Pancreas (tissue), 10 donors: ENCODE measurements at regions not wholly inside any gene's neighbourhood (a gene's known extent, or its start where the extent isn't known, plus 50 kb on each side); places are given as distances from the start of the nearest gene placed in this dataset.

ENCODE experiments used
- ATAC-seq, 4 donors: fragments of 200-7000 bp; cut with Tn5 transposase; one replicate each; pipeline versions ENCODE4 v1.8.0 to v1.9.1; 2020; ENCODE audit warnings: mild to moderate bottlenecking in 4 of 4, moderate library complexity in 4 of 4
- DNase-seq, 6 donors: peaks; one replicate each; pipeline ENCODE4 v3.0.0-alpha.2; 2020
- FAIRE-seq: peaks from 2 replicates; lab custom pipeline; 2012; peaks lifted over from hg19 to GRCh38; lab: Jason Lieb, UNC
- H3K27ac ChIP-seq, 4 donors: fragments of 200-600 bp; sonication (generic); 1 replicate in 3 of 4; 2 replicates in 1 of 4; pipeline versions ENCODE4 v1.5.0 to v1.8.0; 2020
- H3K27me3 ChIP-seq, 4 donors: fragments of 200-600 bp; one replicate each; pipeline ENCODE4 v1.8.0; 2021
- H3K36me3 ChIP-seq, 3 donors: fragments of 200-600 bp; sonication (generic) in 1 of 3; one replicate each; pipeline versions ENCODE4 v1.5.0 to v1.8.0; 2020 to 2021
- H3K4me1 ChIP-seq, 3 donors: fragments of 200-600 bp; one replicate each; pipeline ENCODE4 v1.8.0; 2021
- H3K4me3 ChIP-seq, 4 donors: fragments of 200-600 bp; sonication (generic) in 2 of 4; one replicate each; pipeline versions ENCODE4 v1.5.0 to v1.8.0; 2020 to 2021
- H3K9me3 ChIP-seq, 4 donors: fragments of 200-600 bp; one replicate each; pipeline ENCODE4 v1.8.0; 2021
- WGBS, 2 donors: extraction: QIAGEN DNeasy Blood & Tissue Kit; methylation state at CpG; one replicate each; pipeline ENCODE4 v1.1.7; 2013; 5-methylcytosine and 5-hydroxymethylcytosine counted together
- intact Hi-C, 3 donors: fragments of 100-400 bp; cut with DNase I; formaldehyde crosslinking; loops; one replicate each; pipeline versions ENCODE4 v1.11.1 to v1.14.2; 2022
- TF ChIP-seq, protein P1 (sequence below), 4 donors: fragments of 200-600 bp; sonication (generic) in 3 of 4; IDR thresholded peaks; one replicate each; pipeline versions ENCODE4 v1.5.0 to v1.8.0; 2021; ENCODE audit warnings: antibody characterized with exemption in 4 of 4
- donor health status: healthy with polysubstance abuse.
- donor health status: DM: no; HTN: no; CAD: no; lungs with moderate emphysema.
- donor health status: DM: no; HTN: no; CAD: no.
- donor health status: control.
- donor health status: control.
- donor health status: Bipolar disorder and iron deficiency.
- donor health status: DM: yes; HTN: yes; CAD: no.
- donor health status: DM: no; HTN: no; CAD: no.
- donor health status: DM: no; HTN: no; CAD: no.
- donor health status: DM: yes; HTN: yes; CAD: no.

DNA sequence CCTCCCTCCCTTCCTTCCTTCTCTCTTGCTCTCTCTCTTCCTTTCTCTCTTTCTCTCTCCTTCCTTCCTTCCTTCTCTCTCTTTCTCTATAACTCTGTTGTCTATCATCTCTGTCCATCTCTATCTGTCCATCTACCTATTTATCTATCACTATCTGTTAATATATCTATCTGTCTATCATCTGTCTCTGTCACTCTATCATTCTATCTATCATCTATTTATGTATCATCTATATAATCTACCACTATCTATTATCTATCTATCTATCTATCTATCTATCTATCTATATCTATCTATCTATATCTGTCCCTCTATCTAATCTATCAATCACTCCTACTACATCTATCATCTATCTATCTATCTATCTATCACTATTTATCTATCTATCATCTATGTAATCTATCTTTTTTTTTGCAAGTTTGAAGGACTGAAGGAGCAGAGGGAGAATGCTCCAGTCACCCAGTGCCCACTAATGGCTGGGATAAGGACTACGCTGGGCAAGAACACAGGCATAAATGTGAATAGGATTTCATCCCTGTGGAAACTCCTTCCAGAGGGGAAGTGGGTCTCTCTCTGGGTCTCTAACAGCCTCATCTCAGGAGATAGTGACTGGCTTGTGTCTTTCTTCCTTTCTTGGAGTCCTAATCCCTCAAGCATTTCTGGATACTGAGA lies 427.0 kb downstream of the LPIN1 start:
- no peak overlapping the region for H3K4me3 ChIP-seq
- no peak overlapping the region for H3K27ac ChIP-seq
- WGBS, 2 donors, result 89 to 90% methylated on average over 1 of the region's 1 CpG
- no peaks in the 10 kb centered on the region for H3K27me3 ChIP-seq
- TF ChIP-seq, protein P1, sequence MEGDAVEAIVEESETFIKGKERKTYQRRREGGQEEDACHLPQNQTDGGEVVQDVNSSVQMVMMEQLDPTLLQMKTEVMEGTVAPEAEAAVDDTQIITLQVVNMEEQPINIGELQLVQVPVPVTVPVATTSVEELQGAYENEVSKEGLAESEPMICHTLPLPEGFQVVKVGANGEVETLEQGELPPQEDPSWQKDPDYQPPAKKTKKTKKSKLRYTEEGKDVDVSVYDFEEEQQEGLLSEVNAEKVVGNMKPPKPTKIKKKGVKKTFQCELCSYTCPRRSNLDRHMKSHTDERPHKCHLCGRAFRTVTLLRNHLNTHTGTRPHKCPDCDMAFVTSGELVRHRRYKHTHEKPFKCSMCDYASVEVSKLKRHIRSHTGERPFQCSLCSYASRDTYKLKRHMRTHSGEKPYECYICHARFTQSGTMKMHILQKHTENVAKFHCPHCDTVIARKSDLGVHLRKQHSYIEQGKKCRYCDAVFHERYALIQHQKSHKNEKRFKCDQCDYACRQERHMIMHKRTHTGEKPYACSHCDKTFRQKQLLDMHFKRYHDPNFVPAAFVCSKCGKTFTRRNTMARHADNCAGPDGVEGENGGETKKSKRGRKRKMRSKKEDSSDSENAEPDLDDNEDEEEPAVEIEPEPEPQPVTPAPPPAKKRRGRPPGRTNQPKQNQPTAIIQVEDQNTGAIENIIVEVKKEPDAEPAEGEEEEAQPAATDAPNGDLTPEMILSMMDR (IDR thresholded peaks at IDR 0.05), result no peak
- no peak for FAIRE-seq
- no peaks in the 10 kb centered on the region for H3K36me3 ChIP-seq
- intact Hi-C loops, result no loop called here
- no peak for DNase-seq
- H3K4me1 ChIP-seq, result peaks cover 0 to 3% (median 0%) of the 10 kb centered on the region in 3 donors
- no peaks in the 10 kb centered on the region for H3K9me3 ChIP-seq
- ATAC-seq, result no peak

DNA sequence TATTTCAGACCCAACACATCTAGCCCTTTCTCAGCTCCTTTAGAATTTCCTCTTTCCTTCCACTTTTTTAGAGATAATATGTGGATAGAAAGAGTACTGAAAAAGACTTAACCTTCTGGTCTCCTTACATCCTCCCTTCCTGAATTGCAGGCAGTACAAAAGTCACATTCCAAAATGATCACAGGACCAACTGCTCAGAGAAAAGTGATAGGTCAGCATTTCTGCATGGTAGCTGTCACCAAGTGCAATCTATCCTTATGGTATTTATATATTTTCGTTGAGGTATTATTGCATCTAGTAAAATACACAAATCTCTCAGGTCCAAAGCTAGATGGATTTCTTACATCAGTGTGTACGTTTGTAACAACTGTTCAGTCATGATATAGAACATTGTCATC lies 427.5 kb downstream of the LPIN1 start:
- Histone ChIP-seq H3K4me1 (peaks cover 0 to 3% (median 0%) of the 10 kb centered on the region in 3 donors), H3K27me3 (no peaks in the 10 kb centered on the region), H3K36me3 (no peaks in the 10 kb centered on the region), H3K9me3 (no peaks in the 10 kb centered on the region), H3K27ac (no peak overlapping the region), H3K4me3 (no peak overlapping the region)
- TF ChIP-seq, protein P1 (IDR thresholded peaks at IDR 0.05), result no peak
- intact Hi-C loops, result no loop called here
- no peak for FAIRE-seq
- no peak for DNase-seq
- WGBS, 2 donors, result 66 to 72% methylated on average over 2 of the region's 2 CpGs
- no peak for ATAC-seq

DNA sequence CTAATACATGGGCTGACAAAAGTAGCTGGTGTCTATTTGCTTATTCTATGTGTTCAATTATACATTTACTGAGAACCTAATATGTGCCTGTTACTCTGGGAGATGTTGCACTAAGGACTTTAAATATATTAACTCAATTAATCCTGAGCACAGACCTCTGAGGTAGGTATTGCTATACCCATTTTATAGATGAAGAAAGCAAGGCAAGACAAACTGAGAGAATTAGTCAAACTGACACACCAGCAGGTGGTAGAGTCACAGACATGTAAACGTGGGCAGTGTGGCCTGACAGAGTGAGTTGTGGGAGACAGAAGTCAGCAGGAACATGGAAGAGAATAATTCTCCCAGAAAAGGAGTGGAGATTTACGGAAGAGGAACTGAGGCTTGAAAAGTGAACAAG lies 428.9 kb downstream of the LPIN1 start:
- Histone ChIP-seq H3K27me3 (no peaks in the 10 kb centered on the region), H3K36me3 (no peaks in the 10 kb centered on the region), H3K27ac (no peak overlapping the region), H3K4me3 (no peak overlapping the region), H3K4me1 (peaks cover 0 to 3% (median 0%) of the 10 kb centered on the region in 3 donors), H3K9me3 (no peaks in the 10 kb centered on the region)
- 80 to 82% methylated on average over 2 of the region's 2 CpGs for WGBS, 2 donors
- FAIRE-seq (no peak), ATAC-seq (no peak), DNase-seq (no peak)
- TF ChIP-seq, protein P1 (IDR thresholded peaks at IDR 0.05), result no peak
- intact Hi-C loops, result no loop called here

DNA sequence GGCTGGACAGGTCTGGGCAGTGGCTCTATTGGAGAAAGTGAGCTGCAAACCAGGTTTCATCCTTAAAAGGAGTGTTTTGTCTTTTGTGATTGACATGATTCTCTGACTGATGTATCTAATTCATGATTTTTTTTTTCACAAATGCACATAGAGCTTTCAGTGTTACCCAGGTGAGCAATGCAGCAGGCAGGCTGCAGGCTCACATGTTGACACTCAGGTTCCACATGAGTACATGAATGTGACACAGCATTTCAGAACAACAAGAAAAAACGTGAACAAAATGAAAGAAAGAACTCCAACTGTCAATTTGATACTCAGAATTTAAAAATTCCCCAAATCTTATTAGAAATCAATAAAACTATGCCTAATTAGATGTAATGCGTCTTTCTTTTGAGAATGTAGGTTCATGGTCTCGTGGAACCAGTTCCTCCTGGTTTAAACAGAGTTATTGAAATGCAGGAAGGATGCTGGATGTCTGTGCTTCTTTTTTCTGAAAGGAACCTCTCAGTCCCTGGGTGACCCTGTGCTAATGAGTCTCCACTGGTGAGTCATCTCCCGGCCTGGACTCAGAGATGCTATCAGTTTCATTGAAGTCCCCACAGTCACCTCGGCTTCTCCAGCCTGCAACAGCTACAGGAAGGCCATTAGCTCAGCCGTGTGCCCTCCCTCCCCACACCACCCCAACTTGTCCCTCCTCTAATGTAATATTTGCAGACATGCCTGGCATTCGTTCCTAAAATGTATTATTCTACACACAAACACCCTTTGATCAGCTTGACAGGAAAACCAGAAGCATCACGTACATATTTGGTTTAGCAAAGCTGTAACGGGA lies 430.4 kb downstream of the LPIN1 start:
- peak in 1 of 6 donors; percentile 16 for DNase-seq

More for the DNA sequence above, 430.4 kb downstream of the LPIN1 start:
- peak in 3 of 4 donors; percentile 71 to 87 (median 77) for ATAC-seq
- TF ChIP-seq, protein P1 (IDR thresholded peaks at IDR 0.05), result no peak
- intact Hi-C loops, result no loop called here
- H3K27me3 ChIP-seq, result no peaks in the 10 kb centered on the region
- WGBS, 2 donors, result 31 to 33% methylated on average over 9 of the region's 9 CpGs
- peaks cover 0 to 3% (median 0%) of the 10 kb centered on the region in 3 donors for H3K4me1 ChIP-seq
- H3K27ac ChIP-seq, result no peak overlapping the region
- H3K4me3 ChIP-seq, result no peak overlapping the region
- no peaks in the 10 kb centered on the region for H3K9me3 ChIP-seq
- no peak for FAIRE-seq
- H3K36me3 ChIP-seq, result no peaks in the 10 kb centered on the region
